ENCODE measurements at regions not wholly inside any gene's neighbourhood (a gene's known extent, or its start where the extent isn't known, plus 50 kb on each side); places are given as distances from the start of the nearest gene placed in this dataset.

- DNase-seq (ENCODE audit: low read depth in 1 of 2, low spot score in 1 of 2): no peak
- Histone ChIP-seq H3K27ac (replicated peaks) (no peak overlapping the region), H3K27me3 (ENCODE audit: insufficient read depth, poor library complexity, severe bottlenecking) (no peaks in the 10 kb centered on the region), H3K4me3 (replicated peaks; ENCODE audit: insufficient read depth, low read length) (no peak overlapping the region)
- TF ChIP-seq POLR2AphosphoS5 (IDR thresholded peaks at IDR 0.05; ENCODE audit: low read depth) (no peak), GABPA (IDR thresholded peaks at IDR 0.05; ENCODE audit: low read depth) (no peak)
These were observed 52.8 kb upstream of the CLNK start for GRCh38 chr4:10737337-10737736.

GRCh38 chr4:10736895-10737294, 52.3 kb upstream of the CLNK start:
- no peak for DNase-seq (ENCODE audit: low read depth in 1 of 2, low spot score in 1 of 2)
- no peak for TF ChIP-seq POLR2AphosphoS5 (IDR thresholded peaks at IDR 0.05; ENCODE audit: low read depth)
- TF ChIP-seq GABPA (IDR thresholded peaks at IDR 0.05; ENCODE audit: low read depth): no peak
- H3K4me3 ChIP-seq (replicated peaks; ENCODE audit: insufficient read depth, low read length): no peak overlapping the region
- H3K27me3 ChIP-seq (ENCODE audit: insufficient read depth, poor library complexity, severe bottlenecking): no peaks in the 10 kb centered on the region
- no peak overlapping the region for H3K27ac ChIP-seq (replicated peaks)

- Histone ChIP-seq H3K4me3 (replicated peaks; ENCODE audit: insufficient read depth, low read length) (no peak overlapping the region), H3K27ac (replicated peaks) (no peak overlapping the region), H3K27me3 (ENCODE audit: insufficient read depth, poor library complexity, severe bottlenecking) (no peaks in the 10 kb centered on the region)
- no peak for DNase-seq (ENCODE audit: low read depth in 1 of 2, low spot score in 1 of 2)
- TF ChIP-seq SPI1 (IDR thresholded peaks at IDR 0.05; ENCODE audit: borderline replicate concordance, low read depth): no peak
- no peak for TF ChIP-seq CTCF (IDR thresholded peaks at IDR 0.05; ENCODE audit: insufficient read depth, low read length)
These were observed 51.7 kb upstream of the CLNK start for GRCh38 chr4:10736266-10736665.

GRCh38 chr4:10734697-10735096, 50.1 kb upstream of the CLNK start:
- DNase-seq (ENCODE audit: low read depth in 1 of 2, low spot score in 1 of 2): no peak
- no peak overlapping the region for H3K4me3 ChIP-seq (replicated peaks; ENCODE audit: insufficient read depth, low read length)
- no peak overlapping the region for H3K27ac ChIP-seq (replicated peaks)
- no peaks in the 10 kb centered on the region for H3K27me3 ChIP-seq (ENCODE audit: insufficient read depth, poor library complexity, severe bottlenecking)
- TF ChIP-seq SPI1 (IDR thresholded peaks at IDR 0.05; ENCODE audit: borderline replicate concordance, low read depth) (no peak), GABPA (IDR thresholded peaks at IDR 0.05; ENCODE audit: low read depth) (no peak), REST (IDR thresholded peaks at IDR 0.05; ENCODE audit: insufficient replicate concordance, low read depth) (no peak), POLR2AphosphoS5 (IDR thresholded peaks at IDR 0.05; ENCODE audit: low read depth) (no peak), CTCF (IDR thresholded peaks at IDR 0.05; ENCODE audit: insufficient read depth, low read length) (no peak)
